ENCODE measurements at regions not wholly inside any gene's neighbourhood (a gene's known extent, or its start where the extent isn't known, plus 50 kb on each side); places are given as distances from the start of the nearest gene placed in this dataset.

DNA sequence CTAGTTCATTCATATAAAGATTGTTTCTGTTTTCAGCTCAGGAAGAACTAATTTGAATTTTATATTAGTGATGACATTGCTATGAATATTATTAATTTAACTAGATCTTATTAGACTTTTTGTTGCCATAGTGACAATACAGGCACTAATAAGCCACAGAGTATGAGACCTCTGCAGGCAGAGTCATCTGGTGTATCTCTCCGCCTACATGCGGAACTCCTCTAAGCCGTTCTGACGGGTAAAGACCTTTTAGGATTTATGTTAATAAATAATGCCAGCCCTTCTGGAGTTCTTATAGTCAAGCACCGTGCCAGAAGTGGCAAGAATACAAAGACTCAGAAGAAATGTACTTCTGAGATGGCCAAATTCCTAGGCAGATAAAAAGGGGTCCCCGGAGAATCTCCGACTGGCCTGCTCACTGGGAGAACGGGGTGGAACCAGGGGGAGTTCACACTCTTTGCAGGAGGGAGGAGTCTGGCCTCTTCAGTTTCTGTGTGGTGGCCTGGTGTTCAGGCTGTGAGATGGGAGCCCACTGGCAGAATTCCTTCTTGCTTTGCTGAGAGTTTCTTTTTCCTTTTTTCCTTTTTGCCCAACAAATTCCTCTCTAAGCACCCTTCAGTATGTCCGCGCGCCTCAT, 85.1 kb upstream of the IL12B start (continued):
- TF ChIP-seq, protein P1, sequence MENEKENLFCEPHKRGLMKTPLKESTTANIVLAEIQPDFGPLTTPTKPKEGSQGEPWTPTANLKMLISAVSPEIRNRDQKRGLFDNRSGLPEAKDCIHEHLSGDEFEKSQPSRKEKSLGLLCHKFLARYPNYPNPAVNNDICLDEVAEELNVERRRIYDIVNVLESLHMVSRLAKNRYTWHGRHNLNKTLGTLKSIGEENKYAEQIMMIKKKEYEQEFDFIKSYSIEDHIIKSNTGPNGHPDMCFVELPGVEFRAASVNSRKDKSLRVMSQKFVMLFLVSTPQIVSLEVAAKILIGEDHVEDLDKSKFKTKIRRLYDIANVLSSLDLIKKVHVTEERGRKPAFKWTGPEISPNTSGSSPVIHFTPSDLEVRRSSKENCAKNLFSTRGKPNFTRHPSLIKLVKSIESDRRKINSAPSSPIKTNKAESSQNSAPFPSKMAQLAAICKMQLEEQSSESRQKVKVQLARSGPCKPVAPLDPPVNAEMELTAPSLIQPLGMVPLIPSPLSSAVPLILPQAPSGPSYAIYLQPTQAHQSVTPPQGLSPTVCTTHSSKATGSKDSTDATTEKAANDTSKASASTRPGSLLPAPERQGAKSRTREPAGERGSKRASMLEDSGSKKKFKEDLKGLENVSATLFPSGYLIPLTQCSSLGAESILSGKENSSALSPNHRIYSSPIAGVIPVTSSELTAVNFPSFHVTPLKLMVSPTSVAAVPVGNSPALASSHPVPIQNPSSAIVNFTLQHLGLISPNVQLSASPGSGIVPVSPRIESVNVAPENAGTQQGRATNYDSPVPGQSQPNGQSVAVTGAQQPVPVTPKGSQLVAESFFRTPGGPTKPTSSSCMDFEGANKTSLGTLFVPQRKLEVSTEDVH (IDR thresholded peaks at IDR 0.05; ENCODE audit: low read depth, partially characterized antibody): no peak
- TF ChIP-seq PAX8 (IDR thresholded peaks at IDR 0.05) (no peak), HDGF (IDR thresholded peaks at IDR 0.05) (no peak), NR2F1 (conservative IDR thresholded peaks at IDR 0.05) (no peak), BACH1 (IDR thresholded peaks at IDR 0.05; ENCODE audit: borderline replicate concordance) (no peak), ESRRA (IDR thresholded peaks at IDR 0.05; ENCODE audit: low read length) (no peak)

DNA sequence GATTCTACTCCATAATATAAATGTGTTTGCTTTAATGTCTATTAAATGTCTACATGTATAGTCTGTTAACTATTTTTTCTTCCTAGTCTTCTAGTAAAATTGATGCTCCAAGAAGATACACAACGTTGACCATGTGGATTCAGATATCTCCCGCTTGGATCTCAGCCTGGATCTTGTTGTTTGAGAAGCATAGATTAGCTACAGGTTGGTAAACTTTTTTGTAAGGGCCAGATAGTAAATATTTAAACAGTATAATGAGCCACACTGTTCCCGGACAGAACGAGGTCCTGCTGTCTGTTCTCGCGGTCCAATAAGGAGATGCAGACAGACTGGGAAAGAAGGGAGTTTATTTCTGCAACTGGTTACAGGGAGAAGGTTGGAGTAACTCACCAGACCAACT, 86.2 kb upstream of the IL12B start:
- Histone ChIP-seq H3K9ac (ENCODE audit: control insufficient read depth, insufficient read depth, low read length) (no peak overlapping the region), H3K4me2 (ENCODE audit: control insufficient read depth, insufficient read depth) (no peak overlapping the region), H3K36me3 (ENCODE audit: control insufficient read depth in 2 of 2, insufficient read depth in 2 of 2, low read length in 1 of 2) (no peaks in the 10 kb centered on the region), H3K4me3 (no peak overlapping the region), H2AFZ (ENCODE audit: control insufficient read depth, low read depth, low read length) (no peak overlapping the region), H3K4me1 (ENCODE audit: control insufficient read depth, insufficient read depth, low read length) (peaks cover 14% of the 10 kb centered on the region), H3K27ac (ENCODE audit: control insufficient read depth, insufficient read depth) (no peak overlapping the region), H4K20me1 (ENCODE audit: control insufficient read depth, insufficient read depth) (no peaks in the 10 kb centered on the region), H3K79me2 (ENCODE audit: control insufficient read depth, insufficient read depth, low read length) (no peaks in the 10 kb centered on the region), H3K9me3 (replicated peaks; ENCODE audit: control insufficient read depth, insufficient read depth, low read length) (no peaks in the 10 kb centered on the region), H3K27me3 (replicated peaks in 1 of 2; ENCODE audit: control insufficient read depth in 2 of 2, insufficient read depth in 2 of 2, low read length in 1 of 2) (no peaks in the 10 kb centered on the region; a peak in 1 of 4 replicates)
- in situ Hi-C loops (cut with MboI): no loop called here
- ATAC-seq (no peak), DNase-seq (ENCODE audit: low read depth, low spot score) (no peak), FAIRE-seq (no peak)
- WGBS (ENCODE audit: insufficient coverage, insufficient replicate concordance, low lambda C conversion rate, missing lambda C conversion rate): 90% methylated on average over 6 of the region's 6 CpGs
- ChIA-PET CTCF (no interaction called here), SMC1A (ENCODE audit: uncharacterized antibody, unreplicated experiment) (interaction anchor here (0.7 kb wide), 1 partner anchor 8 kb away, joined by 3 read pairs; no protein-coding TSS in a partner anchor), POLR2A (no interaction called here), RAD21 (ENCODE audit: unreplicated experiment) (no interaction called here)
- TF ChIP-seq CBX5 (IDR thresholded peaks at IDR 0.05; ENCODE audit: low read depth) (no peak), YBX1 (IDR thresholded peaks at IDR 0.05) (no peak), GATAD2B (conservative IDR thresholded peaks at IDR 0.05; ENCODE audit: low read depth) (no peak), POU2F2 (IDR thresholded peaks at IDR 0.05; ENCODE audit: borderline replicate concordance, low read depth, low read length) (no peak), BHLHE40 (IDR thresholded peaks at IDR 0.05; ENCODE audit: borderline replicate concordance in 1 of 2, low read depth in 2 of 2, low read length in 1 of 2) (no peak), SMARCA5 (IDR thresholded peaks at IDR 0.05) (no peak)
- BruUV-seq (replicated peaks): no TSS peak
- intact Hi-C loops (cut with micrococcal nuclease; ENCODE audit: unreplicated experiment): no loop called here

Measured in GM12878 (cell line).